SU-DHL-6 (cell line): ENCODE measurements at regions not wholly inside any gene's neighbourhood (a gene's known extent, or its start where the extent isn't known, plus 50 kb on each side); places are given as distances from the start of the nearest gene placed in this dataset.

Source experiments
- H2AFZ ChIP-seq: fragments of 200-600 bp; sonication (generic); 2 replicates; pipeline ENCODE4 v1.6.1; 2014; ENCODE audit warnings: low read depth, mild to moderate bottlenecking, moderate library complexity, mixed read lengths, antibody characterized with exemption, low read length; ENCODE audit not compliant: severe bottlenecking
- H3F3A ChIP-seq: fragments of 200-600 bp; shearing (Covaris generic); 2 replicates; pipeline ENCODE4 v1.6.0; 2016; ENCODE audit warnings: antibody characterized with exemption, mild to moderate bottlenecking; ENCODE audit not compliant: insufficient read depth
- H3K27ac ChIP-seq: fragments of 200-600 bp; sonication (generic); 2 replicates; pipeline ENCODE4 v1.5.1; 2016; ENCODE audit warnings: low read depth, mild to moderate bottlenecking, low read length, moderate library complexity, mixed read lengths
- H3K27me3 ChIP-seq: fragments of 200-600 bp; sonication (generic), shearing (Covaris generic); 2 replicates; pipeline ENCODE4 v1.6.0; 2014; ENCODE audit warnings: mild to moderate bottlenecking, low read length
- H3K36me3 ChIP-seq: fragments of 200-600 bp; sonication (generic); 2 replicates; pipeline ENCODE4 v1.6.1; 2014; ENCODE audit warnings: mild to moderate bottlenecking, low read length, mixed read lengths
- H3K4me2 ChIP-seq: fragments of 300-600, 200-600 bp; shearing (Covaris generic), sonication (generic); 2 replicates; pipeline ENCODE4 v1.6.0; 2014; ENCODE audit warnings: low read length, low read depth, mild to moderate bottlenecking; ENCODE audit not compliant: poor library complexity, severe bottlenecking
- H3K4me3 ChIP-seq: fragments of 200-600 bp; sonication (generic); 2 replicates; pipeline ENCODE4 v1.5.1; 2014; ENCODE audit warnings: antibody characterized with exemption, low read length, mild to moderate bottlenecking, mixed read lengths; ENCODE audit not compliant: insufficient read depth, poor library complexity, severe bottlenecking
- H3K79me2 ChIP-seq: fragments of 200-600 bp; sonication (generic); 2 replicates; pipeline ENCODE4 v1.6.1; 2014; ENCODE audit warnings: mild to moderate bottlenecking, low read length, moderate library complexity; ENCODE audit not compliant: insufficient read depth
- H3K9ac ChIP-seq: fragments of 200-600 bp; sonication (generic); 2 replicates; pipeline ENCODE4 v1.7.0; 2014; ENCODE audit warnings: mild to moderate bottlenecking, low read length
- H3K9me2 ChIP-seq: fragments of 200-600 bp; sonication (generic); replicated peaks from 2 replicates; pipeline ENCODE4 v1.6.1; 2014; ENCODE audit warnings: low read length; ENCODE audit not compliant: insufficient read depth
- H3K9me3 ChIP-seq: fragments of 200-600 bp; sonication (generic); 2 replicates; pipeline ENCODE4 v1.6.1; 2014; ENCODE audit warnings: low read length, mixed read lengths; ENCODE audit not compliant: insufficient read depth
- H4K20me1 ChIP-seq: fragments of 200-600 bp; sonication (generic); 2 replicates; pipeline ENCODE4 v1.6.1; 2014; ENCODE audit warnings: low read depth, mild to moderate bottlenecking, antibody characterized with exemption, low read length, moderate library complexity, mixed read lengths
- CTCF ChIP-seq: fragments of 200-600 bp; sonication (generic); IDR thresholded peaks from one replicate; pipeline ENCODE4 v1.5.1; 2017; ENCODE audit warnings: antibody characterized with exemption, mild to moderate bottlenecking, low read length, moderate library complexity; ENCODE audit not compliant: insufficient read depth, poor library complexity, severe bottlenecking
- EZH2phosphoT487 ChIP-seq: fragments of 200-600 bp; sonication (generic), shearing (Covaris generic); conservative IDR thresholded peaks from 2 replicates; pipeline ENCODE4 v1.6.1; 2018; ENCODE audit warnings: mild to moderate bottlenecking, antibody characterized with exemption, low read length, moderate library complexity, mixed read lengths

GRCh38 chr2:220168891-220169546, 541.6 kb downstream of the SLC4A3 start:
- TF ChIP-seq EZH2phosphoT487 (no peak), CTCF (no peak)
- Histone ChIP-seq H3K27ac (no peak overlapping the region), H3K4me2 (no peak overlapping the region), H3K79me2 (no peaks in the 10 kb centered on the region), H3K9ac (no peak overlapping the region), H2AFZ (no peak overlapping the region), H3K9me2 (no peaks in the 10 kb centered on the region), H4K20me1 (no peaks in the 10 kb centered on the region), H3F3A (no peaks in the 10 kb centered on the region), H3K27me3 (no peaks in the 10 kb centered on the region), H3K4me3 (no peak overlapping the region), H3K9me3 (no peaks in the 10 kb centered on the region), H3K36me3 (no peaks in the 10 kb centered on the region)

- Histone ChIP-seq H3K36me3 (no peaks in the 10 kb centered on the region), H4K20me1 (no peaks in the 10 kb centered on the region), H3K9me3 (no peaks in the 10 kb centered on the region), H3K79me2 (no peaks in the 10 kb centered on the region), H3K9ac (no peak overlapping the region), H3K9me2 (no peaks in the 10 kb centered on the region), H3K27me3 (no peaks in the 10 kb centered on the region), H3F3A (no peaks in the 10 kb centered on the region), H3K4me3 (no peak overlapping the region), H3K4me2 (no peak overlapping the region), H3K27ac (no peak overlapping the region), H2AFZ (no peak overlapping the region)
- TF ChIP-seq CTCF (no peak), EZH2phosphoT487 (no peak)
These were observed 547.4 kb downstream of the SLC4A3 start for GRCh38 chr2:220174826-220175225.

- Histone ChIP-seq H3K27me3 (no peaks in the 10 kb centered on the region), H3K27ac (no peak overlapping the region), H3K9ac (no peak overlapping the region), H3K9me3 (no peaks in the 10 kb centered on the region), H3K4me2 (no peak overlapping the region), H4K20me1 (no peaks in the 10 kb centered on the region), H3K9me2 (no peaks in the 10 kb centered on the region), H2AFZ (no peak overlapping the region), H3K36me3 (no peaks in the 10 kb centered on the region), H3K79me2 (no peaks in the 10 kb centered on the region), H3K4me3 (no peak overlapping the region), H3F3A (no peaks in the 10 kb centered on the region)
- no peak for TF ChIP-seq EZH2phosphoT487
- no peak for TF ChIP-seq CTCF
These were observed 548.5 kb downstream of the SLC4A3 start for GRCh38 chr2:220175967-220176366.
